HG03108 (cell line): ENCODE measurements at regions not wholly inside any gene's neighbourhood (a gene's known extent, or its start where the extent isn't known, plus 50 kb on each side); places are given as distances from the start of the nearest gene placed in this dataset.

Source experiments
- ATAC-seq: cut with Tn5 transposase; IDR thresholded peaks from one replicate; pipeline ENCODE4 v1.9.1; 2021; ENCODE audit warnings: moderate library complexity; ENCODE audit not compliant: unreplicated experiment

DNA sequence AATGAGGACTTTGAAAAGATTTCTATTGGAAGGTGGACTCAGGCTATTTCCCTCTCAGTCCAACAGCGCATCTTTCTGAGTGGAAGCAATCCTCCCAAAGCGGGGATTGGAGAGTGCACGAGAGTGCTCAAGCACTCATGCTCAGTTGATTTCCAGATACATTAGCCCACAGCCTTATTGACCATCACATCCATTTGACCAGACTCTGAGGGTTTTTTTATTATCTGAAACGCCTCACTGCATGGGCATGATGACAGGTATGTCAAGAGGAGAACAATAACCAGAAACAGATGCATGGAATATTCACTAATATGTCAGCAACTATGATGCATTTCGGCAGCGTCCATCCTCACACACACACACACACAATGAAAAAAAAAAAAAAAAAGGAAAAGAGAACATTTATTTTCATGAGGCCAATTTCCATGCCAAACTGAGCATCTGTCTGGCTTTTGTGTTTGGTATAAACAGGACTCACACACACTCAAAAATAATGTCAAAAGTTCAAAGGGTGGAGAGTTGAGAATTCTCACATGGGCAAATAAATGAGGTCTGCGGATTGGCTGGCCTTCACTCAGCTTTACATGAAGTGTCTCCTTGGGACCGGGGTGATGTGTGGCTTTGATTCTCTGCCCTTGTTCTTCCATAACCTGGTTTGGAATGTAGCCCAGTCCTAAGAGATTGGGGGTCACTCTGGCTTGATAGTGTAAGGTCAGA lies 371.6 kb downstream of the MCTP2 start:
- no peak for ATAC-seq

DNA sequence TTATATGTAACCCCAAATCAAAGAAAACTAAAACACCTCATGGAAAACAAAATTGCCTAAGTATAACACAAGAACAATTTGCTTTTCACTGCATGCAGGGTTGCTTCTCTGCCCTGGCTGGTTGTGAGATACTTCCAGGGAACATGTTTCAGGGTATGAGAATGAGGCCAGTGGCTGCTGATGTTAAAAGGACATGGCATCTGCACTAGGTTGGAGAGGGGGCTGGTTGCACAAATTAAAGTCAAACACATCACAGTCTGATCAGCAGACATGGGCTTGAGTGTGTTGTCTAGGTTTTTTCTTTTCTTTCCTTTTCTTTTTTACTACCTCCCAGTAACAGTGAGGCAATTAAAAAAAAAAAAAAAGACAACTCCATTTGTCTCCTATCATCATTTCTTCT lies 374.9 kb downstream of the MCTP2 start:
- ATAC-seq, result no peak

DNA sequence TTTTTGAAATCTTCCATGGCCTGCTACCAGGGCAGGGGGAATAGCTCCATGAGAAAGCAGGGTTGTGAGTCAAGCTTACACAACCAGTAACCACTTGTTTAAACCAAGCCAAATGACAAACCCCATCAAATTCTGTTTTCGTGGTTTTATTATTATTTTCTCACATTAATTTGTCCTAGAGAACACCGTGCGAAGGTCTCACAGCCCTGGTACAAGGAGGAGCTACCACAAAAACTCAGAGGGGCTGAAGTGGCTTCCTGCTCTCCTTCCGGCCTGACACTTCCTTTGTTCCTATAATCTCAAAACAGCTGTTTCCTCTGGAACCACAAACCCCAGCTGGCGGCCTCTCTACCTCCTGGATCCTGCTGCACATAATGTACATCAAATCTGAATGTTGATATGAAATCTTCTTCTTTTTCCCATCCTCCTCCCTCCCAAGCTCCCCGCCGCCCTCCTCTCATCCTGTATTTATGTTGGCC lies 375.9 kb downstream of the MCTP2 start:
- no peak for ATAC-seq

DNA sequence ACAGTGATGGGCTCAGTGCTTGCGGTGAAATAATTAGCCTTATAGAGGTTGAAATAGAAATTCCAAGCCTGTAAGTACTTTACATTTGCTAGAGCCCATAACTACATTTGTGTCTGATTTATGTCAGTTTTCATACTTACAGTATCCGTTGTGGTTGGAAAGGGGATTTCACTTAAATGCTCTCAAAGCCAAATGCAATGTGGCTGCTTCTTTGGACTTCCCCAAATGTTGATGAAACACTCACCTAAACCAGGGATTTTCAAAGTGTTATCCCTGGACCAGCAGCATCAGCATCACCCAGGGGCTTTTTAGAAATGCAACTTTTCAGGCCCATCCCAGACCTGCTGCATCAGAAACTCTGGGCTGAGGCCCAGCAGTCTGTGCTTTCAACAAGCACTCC lies 378.7 kb downstream of the MCTP2 start:
- peak; percentile 74 for ATAC-seq

DNA sequence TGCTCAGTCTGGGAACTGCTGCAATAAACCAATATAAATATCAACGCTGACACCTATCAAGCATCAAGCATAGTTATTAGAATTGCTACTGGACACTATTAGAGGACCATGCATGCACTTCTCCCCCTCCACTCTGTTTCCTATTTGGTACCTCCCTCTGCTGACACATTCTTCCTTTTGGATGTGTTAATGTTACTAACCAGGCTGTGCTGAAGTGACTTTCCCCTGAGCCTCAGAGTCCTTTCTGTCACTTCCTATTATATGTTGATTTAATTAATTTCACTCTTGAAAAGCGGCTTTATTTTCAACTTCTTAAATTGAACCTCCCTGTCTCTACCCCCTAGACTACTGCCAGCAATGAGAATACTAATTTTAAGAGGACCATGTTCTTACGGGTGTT lies 379.1 kb downstream of the MCTP2 start:
- no peak for ATAC-seq

DNA sequence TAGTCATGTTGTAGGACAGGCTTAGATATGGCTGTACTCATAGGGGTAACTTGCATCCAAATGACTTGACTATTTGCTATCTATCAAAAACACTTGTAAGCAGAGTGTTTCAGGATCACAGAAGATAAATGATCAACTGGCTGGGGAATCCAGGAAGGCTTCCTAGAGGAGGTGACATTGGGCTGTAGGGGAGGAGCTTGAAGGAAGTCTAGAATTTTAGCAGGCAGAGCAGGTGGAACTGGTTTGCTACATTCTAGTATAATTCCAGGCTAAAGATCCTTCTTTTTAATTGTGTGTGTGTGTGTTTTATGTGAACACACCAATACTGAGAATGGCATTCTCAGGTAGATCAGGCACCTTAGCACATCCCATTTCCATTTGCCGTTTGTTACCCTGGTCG lies 380.3 kb downstream of the MCTP2 start:
- no peak for ATAC-seq

DNA sequence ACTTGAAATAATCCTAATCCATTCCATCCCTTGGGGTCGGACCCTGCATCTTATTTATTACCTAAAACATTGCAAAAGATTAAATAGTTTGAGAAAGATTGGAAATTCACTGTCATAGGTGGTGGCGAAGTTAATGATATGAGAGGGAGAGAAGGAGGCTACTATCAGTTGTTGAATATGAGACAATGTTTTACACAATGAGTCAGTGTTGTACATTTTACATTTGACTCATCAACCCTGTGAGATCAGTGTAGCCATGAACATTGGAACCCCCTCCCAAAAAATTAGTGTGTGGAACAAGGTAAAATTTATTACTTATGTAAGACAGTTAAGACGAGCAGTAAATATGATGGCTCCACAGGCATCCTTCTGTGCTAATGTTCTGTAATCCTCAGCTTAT lies 384.3 kb downstream of the MCTP2 start:
- no peak for ATAC-seq

DNA sequence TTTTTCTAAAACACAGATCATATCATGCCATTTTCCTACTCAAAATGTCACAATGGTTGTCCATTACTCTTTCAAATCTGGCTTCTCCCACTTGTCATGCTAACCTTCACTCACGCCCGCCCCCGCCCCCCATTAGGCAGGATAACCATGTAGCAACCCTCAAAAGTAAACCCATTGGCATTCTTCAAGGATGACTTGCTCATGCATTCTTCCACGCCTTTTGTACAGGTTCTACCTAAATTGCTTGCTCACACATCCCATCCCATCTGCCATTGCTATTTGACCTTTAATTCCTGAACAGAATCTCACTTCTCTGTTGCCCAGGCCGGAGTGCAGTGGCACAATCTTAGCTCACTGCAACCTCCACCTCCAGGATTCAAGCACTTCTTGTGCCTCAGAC lies 389.3 kb downstream of the MCTP2 start:
- ATAC-seq, result no peak

DNA sequence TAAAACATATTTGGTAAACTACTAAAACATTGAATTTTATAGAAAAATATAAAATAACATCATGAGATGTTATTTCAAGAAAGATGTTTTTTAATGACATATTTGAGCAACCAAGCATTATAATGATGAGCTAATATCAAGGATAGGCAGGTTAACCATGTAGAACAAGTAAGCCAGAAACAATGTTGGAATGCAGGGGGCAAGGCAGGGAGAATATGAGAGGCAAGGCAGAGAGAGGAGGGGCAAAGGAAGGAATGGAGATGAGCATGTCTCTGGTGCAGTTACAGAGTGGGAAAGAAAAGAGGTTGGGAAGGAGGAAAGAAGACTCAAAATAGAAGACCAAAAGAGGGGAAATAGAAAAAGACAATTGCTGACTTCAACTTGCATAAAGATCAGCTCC lies 390.4 kb downstream of the MCTP2 start:
- ATAC-seq, result no peak

DNA sequence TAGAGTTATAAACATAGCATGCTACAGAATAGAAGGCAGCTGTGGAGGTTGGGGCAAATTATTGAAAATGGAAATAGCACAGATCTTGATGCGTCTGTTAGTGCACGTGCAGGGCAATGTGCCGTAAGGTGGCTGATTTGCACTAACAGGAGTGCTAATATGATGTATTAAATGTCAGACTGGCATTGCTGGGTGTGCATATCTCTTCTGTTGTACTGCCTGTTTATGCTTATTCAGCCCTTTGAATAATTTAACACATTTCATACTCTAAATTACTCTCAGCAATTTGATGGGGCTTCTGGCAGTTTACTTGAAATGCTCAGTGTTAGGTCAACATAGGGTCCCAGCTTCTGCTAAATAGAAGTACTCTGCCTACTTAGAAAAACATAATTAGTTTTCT lies 395.6 kb downstream of the MCTP2 start:
- no peak for ATAC-seq

DNA sequence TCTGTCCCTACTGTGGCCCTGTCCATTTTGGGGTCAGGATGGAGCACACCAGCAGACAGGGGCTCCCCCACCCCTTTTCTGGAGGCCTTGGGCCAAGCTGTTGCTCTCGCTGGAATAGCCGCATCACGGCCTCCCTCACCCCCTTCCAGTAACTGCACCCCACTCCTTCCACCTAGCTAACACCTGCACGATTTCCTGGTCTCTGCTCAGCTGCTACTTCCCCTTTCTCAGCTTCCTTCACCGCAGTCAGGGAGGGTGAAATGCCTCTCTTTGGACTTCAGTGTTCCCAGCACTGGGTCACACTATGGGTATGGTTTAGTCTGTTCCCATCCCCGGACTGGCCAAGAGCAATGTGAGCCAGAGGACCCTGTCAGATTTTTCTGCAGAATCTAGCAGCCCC lies 400.2 kb downstream of the MCTP2 start:
- no peak for ATAC-seq

DNA sequence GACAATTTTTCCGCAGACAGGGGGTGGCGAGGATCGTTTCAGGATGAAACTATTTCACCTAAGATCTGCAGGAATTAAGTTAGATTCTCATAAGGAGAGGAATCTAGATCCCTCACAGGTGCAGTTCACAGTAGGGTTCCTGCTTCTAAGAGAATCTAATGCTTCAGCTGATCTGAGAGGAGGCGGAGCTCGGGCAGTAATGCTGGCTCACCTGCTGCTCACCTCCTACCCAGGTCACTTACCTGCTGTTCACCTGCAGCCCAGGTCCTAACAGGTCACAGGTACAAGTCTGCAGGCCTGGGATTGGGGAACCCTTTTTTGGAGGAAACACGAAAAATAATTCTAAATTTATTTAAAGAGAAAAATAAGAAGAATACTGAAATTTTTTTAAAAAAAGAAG lies 406.8 kb downstream of the MCTP2 start:
- no peak for ATAC-seq

DNA sequence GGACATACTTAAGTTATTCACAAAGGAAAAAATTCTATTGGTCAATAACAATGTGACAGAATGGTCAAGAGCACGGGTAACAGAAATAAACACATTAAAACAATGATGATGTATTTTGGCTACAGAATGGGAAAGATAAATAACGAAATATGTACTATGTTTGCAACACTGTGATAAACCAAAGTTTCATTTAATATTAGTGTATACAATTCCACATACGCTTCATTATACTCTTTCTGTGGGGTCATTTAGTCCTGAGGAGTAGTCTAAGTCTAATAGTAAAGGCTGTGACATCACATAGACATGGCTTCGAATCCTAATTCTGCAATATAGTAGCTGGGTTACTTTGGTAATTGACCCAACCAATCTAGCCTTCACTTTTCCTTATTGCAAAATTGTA lies 408.3 kb downstream of the MCTP2 start:
- ATAC-seq, result no peak

DNA sequence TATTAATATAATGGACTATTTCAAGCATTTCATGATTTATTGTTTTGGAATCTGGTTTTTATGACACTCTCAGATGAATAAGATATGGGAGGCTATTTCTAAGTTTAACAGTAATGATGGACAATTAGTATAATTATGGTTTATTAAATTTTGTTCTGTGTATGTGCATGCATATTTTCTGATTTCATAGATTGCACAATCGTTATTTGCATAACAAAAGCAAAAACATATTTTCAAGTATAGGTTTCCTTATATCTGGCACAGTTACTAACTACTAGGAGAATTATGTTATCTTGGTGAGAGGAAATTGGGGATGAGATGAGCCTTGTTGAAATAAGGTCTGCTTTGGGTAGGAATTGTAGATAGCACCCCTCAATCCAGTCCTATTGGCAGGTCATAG lies 413.1 kb downstream of the MCTP2 start:
- no peak for ATAC-seq

DNA sequence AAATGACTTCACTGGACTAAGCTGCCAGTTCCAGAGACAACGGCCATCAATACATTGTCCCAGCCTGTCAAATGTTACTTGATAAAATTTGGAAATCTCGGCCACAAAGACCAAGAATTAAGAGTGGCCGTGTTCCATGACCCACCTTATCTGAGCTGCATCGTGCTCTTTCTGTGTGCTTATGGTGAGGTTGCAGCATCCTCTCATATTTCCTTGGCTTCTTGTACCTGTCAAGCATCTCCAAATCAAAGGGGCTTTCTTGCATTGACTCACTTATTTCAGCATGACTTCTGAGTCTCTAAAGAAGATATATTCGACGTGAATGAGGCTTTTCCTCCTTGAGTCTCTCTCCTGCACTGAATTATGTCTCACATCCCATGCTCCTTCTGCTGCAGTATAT lies 421.7 kb downstream of the MCTP2 start:
- ATAC-seq, result no peak

DNA sequence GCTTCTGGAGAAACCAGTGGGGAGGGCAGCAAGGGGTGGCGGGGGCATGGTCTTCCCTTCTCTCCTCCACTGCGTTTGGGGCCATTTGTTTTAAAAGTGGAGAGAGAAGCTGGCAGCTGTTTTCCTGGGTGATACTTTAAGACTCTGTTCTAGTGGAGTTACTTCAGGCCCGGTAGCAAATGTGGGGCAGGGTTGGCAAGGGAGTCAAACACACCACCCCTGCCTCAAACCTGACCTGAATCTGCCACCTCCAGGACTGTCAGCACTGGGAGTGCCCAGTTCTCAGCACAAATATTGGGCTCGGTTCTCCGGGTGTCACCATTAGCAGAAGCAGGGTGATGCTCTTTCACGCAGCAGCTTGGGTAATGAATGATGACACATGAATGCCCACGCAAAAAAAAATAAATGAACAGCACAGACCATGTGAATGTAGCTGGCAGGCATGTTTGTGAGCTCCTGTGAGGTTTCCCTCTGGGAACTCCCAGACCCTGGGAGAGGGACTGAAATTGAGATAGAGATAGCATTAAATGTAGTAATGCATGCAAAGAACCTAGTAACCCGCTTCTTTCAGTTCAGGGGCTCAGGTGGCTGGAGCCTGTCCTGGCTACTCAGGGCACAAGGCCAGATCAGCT lies 424.0 kb downstream of the MCTP2 start:
- ATAC-seq, result no peak

DNA sequence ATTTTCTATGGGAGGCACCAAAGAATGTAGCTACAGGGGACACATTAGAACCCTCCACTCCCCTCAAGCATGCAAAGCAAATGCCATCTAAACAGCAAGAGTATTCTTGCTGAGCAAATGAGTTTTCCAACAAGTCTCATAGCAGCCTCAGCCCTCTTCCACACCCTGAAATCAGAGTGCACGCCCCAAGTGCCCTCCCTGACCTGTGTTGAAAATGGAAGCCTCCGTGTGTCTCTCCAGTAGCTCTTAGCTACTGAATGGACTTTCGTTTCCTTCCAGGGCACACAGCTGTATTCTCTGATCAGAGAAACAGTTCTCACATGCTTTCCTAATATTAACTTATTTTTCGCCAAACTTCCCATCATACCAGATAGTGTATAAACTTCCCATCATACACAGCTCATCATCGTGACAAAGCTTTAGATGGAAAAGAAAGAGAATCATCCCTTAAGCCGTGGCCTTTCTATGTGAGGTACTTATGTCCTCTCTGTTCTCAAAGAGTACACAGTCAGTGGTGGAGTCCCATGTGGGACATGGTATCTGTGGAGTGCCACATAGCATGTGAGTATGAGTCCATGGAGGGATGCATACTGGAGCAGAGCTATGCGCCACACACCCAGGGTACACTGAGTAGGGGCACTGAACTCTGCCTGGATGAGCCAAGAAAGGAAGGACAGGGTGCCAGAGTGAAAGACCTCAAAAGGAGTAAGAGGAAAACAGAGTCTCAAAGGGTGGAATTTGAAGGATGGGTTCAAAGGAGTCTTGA lies 434.5 kb downstream of the MCTP2 start:
- no peak for ATAC-seq

DNA sequence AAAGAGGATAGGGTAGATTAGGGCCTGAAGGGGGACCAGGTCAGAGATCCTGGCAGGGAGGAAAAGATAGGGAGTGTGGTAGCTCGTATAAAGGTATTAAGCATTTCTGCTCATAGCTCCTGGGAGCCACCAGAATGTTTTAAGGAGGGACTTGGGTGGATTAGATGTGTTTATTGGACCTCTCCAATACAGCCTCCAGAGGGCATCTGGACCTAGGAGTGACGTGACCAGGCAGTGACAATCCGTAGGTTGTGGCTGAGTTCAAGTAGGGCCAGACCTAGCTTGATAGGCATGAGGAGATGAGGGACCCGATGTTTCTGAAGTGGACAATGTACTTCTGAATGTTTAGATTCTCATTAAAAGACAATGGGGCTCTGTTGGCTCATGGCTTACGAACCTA lies 435.2 kb downstream of the MCTP2 start:
- no peak for ATAC-seq

DNA sequence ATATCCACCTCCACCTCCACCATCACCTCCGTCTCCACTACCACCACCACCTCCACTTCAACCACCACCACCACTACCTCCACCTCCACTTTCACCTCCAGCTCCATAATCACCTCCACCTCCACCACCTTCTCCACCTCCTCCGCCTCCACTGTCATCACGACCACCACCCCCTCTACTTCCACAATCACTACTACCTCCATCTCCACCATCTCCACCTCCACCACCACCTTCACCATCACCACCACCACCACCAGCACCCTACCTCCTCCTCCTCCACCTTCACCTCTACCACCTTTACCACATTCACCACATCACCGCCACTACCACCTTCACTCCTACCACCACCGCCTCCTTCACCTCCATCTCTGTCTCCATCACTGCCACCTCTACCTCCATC lies 435.7 kb downstream of the MCTP2 start:
- ATAC-seq, result no peak

DNA sequence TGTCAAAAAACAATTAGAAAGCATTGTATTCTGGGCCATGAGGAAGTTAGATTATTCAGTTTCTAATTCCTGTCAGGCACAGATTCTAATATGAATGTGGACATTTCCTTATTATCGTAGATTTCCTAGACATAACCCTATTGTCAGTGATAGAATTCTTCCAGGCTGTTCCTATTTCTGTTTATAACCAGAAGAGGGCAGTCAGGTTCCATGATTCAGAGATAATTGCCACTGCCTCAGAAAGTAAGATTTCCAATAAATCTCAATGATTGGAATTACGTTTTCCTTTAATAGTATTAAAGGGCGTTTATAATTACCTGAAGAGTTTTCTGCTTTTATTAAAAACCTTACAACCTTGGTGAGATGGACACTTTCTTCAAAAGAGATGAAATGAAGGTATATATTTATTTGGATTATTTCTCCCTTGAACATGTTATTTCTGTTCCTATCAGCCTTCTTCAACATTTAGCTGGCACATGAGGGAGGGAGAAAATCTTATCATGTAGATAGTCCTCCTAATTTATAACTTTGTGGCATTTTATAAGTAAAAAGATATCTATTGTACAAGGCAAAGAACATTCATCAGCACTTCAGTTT lies 439.2 kb downstream of the MCTP2 start:
- no peak for ATAC-seq

DNA sequence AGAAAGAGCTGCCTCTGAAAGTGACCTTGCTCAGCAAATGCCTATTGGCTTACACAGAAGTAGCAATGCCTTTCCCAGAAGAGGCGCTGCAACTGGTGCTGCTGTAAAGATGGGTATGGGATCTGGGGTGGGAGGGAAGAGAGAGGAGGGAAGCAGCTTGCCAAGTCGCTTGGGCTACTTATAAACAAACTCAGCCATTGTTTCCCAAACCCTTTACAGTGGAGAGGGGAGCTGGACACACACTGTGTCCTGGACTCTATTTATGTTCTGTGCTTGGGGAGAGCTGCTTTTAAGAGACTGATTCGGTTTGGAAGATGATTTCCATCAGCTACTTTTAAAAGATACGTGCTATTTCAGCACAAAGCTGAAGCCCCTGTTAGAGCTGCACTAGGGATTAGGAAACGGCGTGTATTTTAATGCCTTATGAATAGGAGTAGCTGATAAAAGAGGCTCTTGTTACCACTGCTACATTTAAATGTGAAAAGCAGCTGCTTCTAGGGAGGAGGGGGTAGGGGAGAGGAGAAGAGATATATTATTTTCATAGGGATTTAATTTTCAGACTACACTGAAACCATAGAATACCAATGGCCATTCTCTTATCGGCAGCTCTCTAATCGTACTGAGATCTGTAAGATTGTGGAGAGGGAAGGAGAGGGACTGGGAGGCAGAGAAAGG lies 440.6 kb downstream of the MCTP2 start:
- no peak for ATAC-seq
